Mesodermal cell (in vitro differentiated cells): ENCODE measurements at regions not wholly inside any gene's neighbourhood (a gene's known extent, or its start where the extent isn't known, plus 50 kb on each side); places are given as distances from the start of the nearest gene placed in this dataset.

ENCODE experiments used
- H3K27ac ChIP-seq: 2 replicates; pipeline ENCODE4 v1.7.0; 2013; ENCODE audit warnings: mild to moderate bottlenecking, low read depth, low read length, moderate library complexity; ENCODE audit not compliant: severe bottlenecking
- H3K36me3 ChIP-seq: 2 replicates; pipeline ENCODE4 v1.7.1; 2013; ENCODE audit warnings: mild to moderate bottlenecking, low read length, moderate library complexity; ENCODE audit not compliant: control insufficient read depth, insufficient read depth
- H3K4me1 ChIP-seq: one replicate; pipeline ENCODE4 v1.7.1; 2013; ENCODE audit warnings: mild to moderate bottlenecking, low read length; ENCODE audit not compliant: insufficient read depth, control insufficient read depth, poor library complexity, severe bottlenecking
- H3K4me3 ChIP-seq: 2 replicates; pipeline ENCODE4 v1.7.0; 2013; ENCODE audit warnings: low read length, control low read depth, mild to moderate bottlenecking; ENCODE audit not compliant: insufficient read depth, poor library complexity, severe bottlenecking; ENCODE audit errors: extremely low read depth
- H3K9me3 ChIP-seq: 2 replicates; pipeline ENCODE4 v1.7.1; 2013; ENCODE audit warnings: mild to moderate bottlenecking, low read length, moderate library complexity; ENCODE audit not compliant: control insufficient read depth
- WGBS, 2 experiments: methylation state at CpG; one replicate each; pipeline ENCODE4 v1.1.5; 2013; ENCODE audit warnings: missing lambda C conversion rate in 2 of 2; ENCODE audit not compliant: insufficient coverage in 2 of 2; 5-methylcytosine and 5-hydroxymethylcytosine counted together

DNA sequence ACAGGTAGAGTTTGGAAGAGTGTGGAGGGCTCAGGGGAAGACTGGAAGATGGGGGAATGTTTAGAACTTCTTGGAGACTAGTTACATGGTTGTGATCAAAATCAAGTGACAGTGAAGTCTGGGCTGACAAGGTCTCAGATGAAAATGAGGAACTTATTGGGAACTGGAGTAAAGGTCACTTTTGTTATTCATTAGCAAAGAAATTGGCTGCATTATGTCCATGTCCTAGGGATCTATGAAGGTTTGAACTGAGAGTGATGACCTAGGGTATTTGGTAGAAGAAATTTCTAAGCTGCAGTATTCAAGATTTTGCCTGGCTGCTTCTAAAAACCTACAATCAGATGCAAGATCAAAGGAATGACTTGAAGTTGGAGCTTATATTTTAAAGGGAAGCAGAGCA, 747.1 kb downstream of the KCNJ2 start:
- H3K4me1 ChIP-seq, result no peaks in the 10 kb centered on the region
- H3K27ac ChIP-seq, result no peak overlapping the region
- no peaks in the 10 kb centered on the region for H3K36me3 ChIP-seq
- no peak overlapping the region for H3K4me3 ChIP-seq
- peaks cover 8% of the 10 kb centered on the region for H3K9me3 ChIP-seq

DNA sequence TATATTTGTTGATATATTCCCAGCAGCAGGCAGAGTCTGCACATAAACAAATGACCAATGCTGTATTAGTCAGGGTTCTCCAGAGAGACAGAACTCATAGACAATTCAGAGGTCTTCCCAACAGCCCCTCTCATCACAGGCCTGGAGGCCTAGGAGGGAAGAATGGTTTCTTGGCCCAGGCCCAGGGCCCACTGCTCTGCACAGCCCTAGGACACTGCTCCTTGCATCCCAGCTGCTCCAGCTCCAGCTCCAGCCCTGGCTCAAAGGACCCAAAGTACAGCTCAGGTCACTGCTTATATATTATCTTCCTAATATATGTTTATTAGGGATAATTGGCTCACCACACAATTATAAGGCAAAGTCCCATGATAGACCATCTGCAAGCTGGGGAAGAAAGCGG, 749.9 kb downstream of the KCNJ2 start:
- Histone ChIP-seq H3K36me3 (no peaks in the 10 kb centered on the region), H3K27ac (no peak overlapping the region), H3K9me3 (peaks cover 8% of the 10 kb centered on the region), H3K4me3 (no peak overlapping the region), H3K4me1 (no peaks in the 10 kb centered on the region)
- WGBS, 2 experiments, result 69% methylated on average over 1 of the region's 1 CpG; no CpG with 5 or more reads in 1 of the 2 experiments

DNA sequence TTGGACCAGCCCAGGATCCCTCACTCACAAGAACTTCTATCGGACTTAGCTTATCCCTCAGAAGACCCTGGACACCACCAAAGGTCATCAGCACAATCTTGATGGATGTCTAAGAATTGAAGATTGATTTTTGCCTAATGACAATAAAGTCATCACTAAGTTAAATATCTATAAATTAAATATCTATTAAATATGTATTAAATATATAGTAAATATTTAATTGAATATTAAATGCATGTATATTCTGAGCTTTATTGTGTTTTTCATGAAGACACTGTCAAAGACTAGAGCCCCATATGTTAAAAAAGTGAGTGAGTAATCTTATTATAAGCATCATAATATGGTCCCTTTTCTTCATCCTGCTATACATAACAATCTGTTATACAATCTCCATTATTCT, 751.1 kb downstream of the KCNJ2 start:
- WGBS, 2 experiments, result no CpG with 5 or more reads among the region's 1 CpG
- no peaks in the 10 kb centered on the region for H3K4me1 ChIP-seq
- peaks cover 8% of the 10 kb centered on the region for H3K9me3 ChIP-seq
- no peak overlapping the region for H3K27ac ChIP-seq
- no peaks in the 10 kb centered on the region for H3K36me3 ChIP-seq
- H3K4me3 ChIP-seq, result no peak overlapping the region

DNA sequence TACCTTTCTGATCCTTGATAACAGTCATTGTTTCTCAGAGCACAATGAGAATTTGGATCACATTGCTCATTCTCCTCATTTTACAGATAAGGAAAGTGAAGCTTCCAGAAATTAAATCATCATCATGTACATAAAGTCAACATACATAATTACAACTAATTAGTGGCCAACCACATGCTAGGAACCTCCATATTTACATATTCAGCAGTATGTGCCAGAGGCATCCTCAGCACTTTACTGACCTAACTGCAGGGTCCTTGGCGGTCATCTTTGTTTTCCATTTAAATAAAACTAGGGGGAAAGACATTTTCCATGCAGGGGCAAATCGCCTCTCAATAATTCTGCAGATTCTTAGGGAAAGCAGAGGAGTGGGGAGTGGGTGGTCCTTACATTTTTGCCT, 752.9 kb downstream of the KCNJ2 start:
- Histone ChIP-seq H3K4me3 (no peak overlapping the region), H3K36me3 (no peaks in the 10 kb centered on the region), H3K4me1 (no peaks in the 10 kb centered on the region), H3K9me3 (peaks cover 8% of the 10 kb centered on the region), H3K27ac (no peak overlapping the region)
- WGBS, 2 experiments, result 83% methylated on average over 1 of the region's 2 CpGs; no CpG with 5 or more reads in 1 of the 2 experiments

DNA sequence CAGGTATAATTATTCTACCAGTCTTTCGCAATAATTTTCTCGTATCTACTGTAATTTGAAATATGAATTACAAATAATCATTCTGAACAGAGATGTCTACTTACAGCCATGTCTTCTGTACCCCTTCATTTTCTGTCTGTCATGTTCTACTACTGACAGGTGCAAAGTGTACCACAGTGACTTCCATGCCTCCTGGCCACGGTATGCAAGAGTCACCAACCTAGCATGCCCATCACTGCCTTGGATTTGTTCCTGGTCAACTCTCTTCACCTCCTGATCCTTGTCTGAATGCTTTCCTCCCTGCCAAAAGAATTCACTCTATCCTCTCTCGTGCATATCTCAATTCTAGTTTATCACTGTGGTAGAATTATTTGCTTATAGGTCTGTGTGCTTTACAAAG, 755.4 kb downstream of the KCNJ2 start:
- H3K27ac ChIP-seq, result no peak overlapping the region
- no peaks in the 10 kb centered on the region for H3K36me3 ChIP-seq
- H3K4me1 ChIP-seq, result no peaks in the 10 kb centered on the region
- H3K4me3 ChIP-seq, result no peak overlapping the region
- no peaks in the 10 kb centered on the region for H3K9me3 ChIP-seq
- 82 to 100% methylated on average over 1 of the region's 4 CpGs for WGBS, 2 experiments

DNA sequence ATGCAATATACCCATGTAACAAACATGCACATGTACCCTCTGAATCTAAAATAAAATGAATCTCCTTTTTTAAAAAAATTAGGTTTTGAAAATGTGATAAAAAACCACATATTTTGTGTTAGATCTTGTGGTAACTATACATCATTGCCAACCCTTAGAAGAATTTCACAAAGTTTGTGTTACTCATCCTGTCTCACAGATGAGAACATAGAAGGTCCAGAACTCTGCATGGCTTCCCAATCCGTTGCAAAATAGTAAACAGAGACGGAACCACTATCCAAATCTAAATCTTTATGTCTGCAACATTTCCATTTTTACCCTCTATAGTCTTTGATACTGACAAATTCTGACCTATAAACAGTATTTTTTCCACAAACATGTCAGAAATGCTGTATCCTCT, 759.9 kb downstream of the KCNJ2 start:
- 93 to 100% methylated on average over 2 of the region's 2 CpGs for WGBS, 2 experiments
- Histone ChIP-seq H3K4me3 (no peak overlapping the region), H3K4me1 (no peaks in the 10 kb centered on the region), H3K36me3 (no peaks in the 10 kb centered on the region), H3K27ac (no peak overlapping the region), H3K9me3 (no peaks in the 10 kb centered on the region)

DNA sequence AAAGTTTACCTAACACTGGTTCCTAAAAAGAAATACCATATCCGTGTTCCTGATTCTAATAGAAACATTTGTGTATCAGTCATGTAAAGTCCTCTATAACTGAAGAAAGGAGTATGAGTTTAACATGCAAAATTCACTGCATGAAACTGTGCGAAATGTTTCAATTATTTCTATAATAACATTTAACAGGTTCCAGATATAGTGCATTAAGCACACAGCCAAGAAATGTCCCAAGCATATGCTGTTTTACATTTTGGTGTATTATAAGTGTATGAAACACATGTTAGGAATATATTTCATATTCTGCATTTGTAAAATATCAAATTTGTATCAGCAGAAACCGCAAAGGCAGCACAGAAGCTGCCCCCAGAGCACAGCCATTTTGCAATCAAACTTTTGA, 764.9 kb downstream of the KCNJ2 start:
- no CpG with 5 or more reads among the region's 3 CpGs for WGBS, 2 experiments
- Histone ChIP-seq H3K4me3 (no peak overlapping the region), H3K4me1 (no peaks in the 10 kb centered on the region), H3K9me3 (no peaks in the 10 kb centered on the region), H3K27ac (no peak overlapping the region), H3K36me3 (no peaks in the 10 kb centered on the region)

DNA sequence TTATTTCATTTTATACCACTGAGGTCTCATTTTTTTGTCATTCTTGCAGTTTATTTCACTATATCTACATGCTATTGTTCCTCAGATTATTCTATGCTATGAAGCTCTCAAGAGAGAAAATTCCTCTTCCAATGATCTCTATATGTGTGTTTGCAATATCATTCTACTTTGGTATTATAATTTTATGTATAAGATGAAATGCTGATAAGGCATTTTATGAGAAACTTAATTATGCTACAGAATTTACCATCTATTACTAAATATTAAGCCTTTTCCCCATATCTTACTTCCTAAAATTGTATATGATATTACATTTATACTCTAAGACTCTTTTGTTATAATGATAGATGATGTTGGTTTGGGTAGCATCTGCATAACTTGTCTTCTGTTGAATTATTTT, 765.5 kb downstream of the KCNJ2 start:
- no peak overlapping the region for H3K27ac ChIP-seq
- no peak overlapping the region for H3K4me3 ChIP-seq
- no peaks in the 10 kb centered on the region for H3K36me3 ChIP-seq
- no peaks in the 10 kb centered on the region for H3K9me3 ChIP-seq
- H3K4me1 ChIP-seq, result no peaks in the 10 kb centered on the region

DNA sequence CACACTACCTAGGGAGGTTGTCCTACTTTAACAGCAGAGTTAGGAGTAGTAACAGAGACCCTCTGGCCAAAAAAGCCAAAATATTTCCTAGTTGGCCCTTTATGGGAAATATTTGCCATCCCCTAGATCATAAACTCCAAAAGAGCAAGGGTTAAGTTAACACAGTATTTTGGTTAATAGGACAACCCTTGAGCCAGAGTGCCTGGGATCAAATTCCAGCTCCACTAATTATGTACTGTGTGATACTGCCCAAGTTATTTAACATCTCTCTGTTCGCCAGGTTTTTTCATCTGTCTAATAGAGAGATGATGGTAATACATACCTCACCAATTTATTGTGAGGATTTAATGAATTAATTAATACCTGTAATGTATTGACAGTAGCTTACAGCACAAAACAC, 767.4 kb downstream of the KCNJ2 start:
- Histone ChIP-seq H3K4me1 (no peaks in the 10 kb centered on the region), H3K9me3 (no peaks in the 10 kb centered on the region), H3K27ac (no peak overlapping the region), H3K36me3 (no peaks in the 10 kb centered on the region), H3K4me3 (no peak overlapping the region)
- WGBS, 2 experiments, result no CpG with 5 or more reads among the region's 1 CpG

DNA sequence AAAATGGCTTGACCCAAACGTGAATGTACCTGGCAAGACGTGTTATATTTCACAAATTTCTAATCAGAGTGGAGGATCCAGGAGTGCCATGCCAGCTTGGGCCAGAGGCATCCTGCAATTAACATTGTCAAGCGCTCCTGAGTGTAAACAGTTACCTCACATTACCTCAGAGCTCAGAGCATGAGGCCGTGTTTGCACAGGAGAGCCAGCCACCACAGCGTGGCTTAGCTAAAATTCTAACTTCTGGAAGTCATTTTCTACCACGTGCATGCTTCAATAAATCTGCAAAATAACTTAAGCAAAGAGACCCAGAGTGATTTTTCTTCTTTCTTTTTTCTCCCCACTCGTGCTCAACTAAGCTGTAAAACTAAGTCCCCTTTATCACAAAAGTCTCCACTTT, 769.0 kb downstream of the KCNJ2 start:
- H3K36me3 ChIP-seq, result no peaks in the 10 kb centered on the region
- H3K9me3 ChIP-seq, result no peaks in the 10 kb centered on the region
- H3K4me3 ChIP-seq, result no peak overlapping the region
- no peak overlapping the region for H3K27ac ChIP-seq
- H3K4me1 ChIP-seq, result no peaks in the 10 kb centered on the region
- WGBS, 2 experiments, result 85 to 93% methylated on average over 7 of the region's 7 CpGs

DNA sequence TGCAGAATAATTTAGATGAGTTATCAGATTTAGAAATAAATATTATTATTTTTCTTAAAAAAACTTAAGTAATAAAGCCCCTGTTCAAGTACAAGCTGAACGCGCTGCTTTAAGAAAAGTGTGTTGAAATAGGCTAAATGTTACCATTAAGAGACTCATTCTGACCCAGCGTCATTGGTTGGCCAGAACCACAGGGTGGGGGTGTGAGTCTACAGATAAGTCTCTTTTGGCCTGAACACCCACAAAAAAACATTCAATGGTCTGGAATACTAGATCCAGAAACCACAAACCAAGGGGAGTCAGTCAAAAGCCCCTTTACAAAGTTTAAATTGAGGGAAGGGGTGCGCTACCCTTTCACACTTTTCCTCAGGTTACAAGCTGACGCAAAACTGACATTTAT, 776.1 kb downstream of the KCNJ2 start:
- WGBS, 2 experiments, result 72 to 100% methylated on average over 1 to 3 of the region's 5 CpGs
- no peaks in the 10 kb centered on the region for H3K4me1 ChIP-seq
- H3K27ac ChIP-seq, result no peak overlapping the region
- H3K36me3 ChIP-seq, result no peaks in the 10 kb centered on the region
- H3K9me3 ChIP-seq, result no peaks in the 10 kb centered on the region
- no peak overlapping the region for H3K4me3 ChIP-seq

DNA sequence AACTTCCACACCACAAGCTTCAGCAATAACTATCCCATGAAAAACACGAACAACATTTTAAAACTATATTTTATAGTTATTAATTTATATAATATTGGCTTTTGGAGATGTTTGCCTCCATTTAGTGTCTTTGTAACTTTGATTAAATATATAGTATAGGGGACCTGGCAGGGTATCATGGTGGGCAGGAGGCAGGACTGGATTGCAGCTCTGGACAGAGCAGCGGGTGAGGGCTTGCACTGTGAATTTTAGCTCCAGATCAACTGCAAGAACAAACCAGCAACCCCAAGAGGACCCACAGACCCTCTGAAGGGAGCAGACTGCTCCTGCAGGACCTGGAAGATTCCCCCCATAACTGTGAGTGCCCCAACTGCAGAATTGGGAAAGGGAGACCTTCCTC, 777.9 kb downstream of the KCNJ2 start:
- WGBS, 2 experiments, result 83% methylated on average over 1 of the region's 2 CpGs; no CpG with 5 or more reads in 1 of the 2 experiments
- Histone ChIP-seq H3K4me1 (no peaks in the 10 kb centered on the region), H3K27ac (no peak overlapping the region), H3K9me3 (no peaks in the 10 kb centered on the region), H3K36me3 (no peaks in the 10 kb centered on the region), H3K4me3 (no peak overlapping the region)
